ENCODE measurements at regions not wholly inside any gene's neighbourhood (a gene's known extent, or its start where the extent isn't known, plus 50 kb on each side); places are given as distances from the start of the nearest gene placed in this dataset.
"Not testable (repeated sequence)": the region's sequence is repeated elsewhere in the genome, so short reads cannot be mapped to it uniquely, and the experiment has no call there.

DNA sequence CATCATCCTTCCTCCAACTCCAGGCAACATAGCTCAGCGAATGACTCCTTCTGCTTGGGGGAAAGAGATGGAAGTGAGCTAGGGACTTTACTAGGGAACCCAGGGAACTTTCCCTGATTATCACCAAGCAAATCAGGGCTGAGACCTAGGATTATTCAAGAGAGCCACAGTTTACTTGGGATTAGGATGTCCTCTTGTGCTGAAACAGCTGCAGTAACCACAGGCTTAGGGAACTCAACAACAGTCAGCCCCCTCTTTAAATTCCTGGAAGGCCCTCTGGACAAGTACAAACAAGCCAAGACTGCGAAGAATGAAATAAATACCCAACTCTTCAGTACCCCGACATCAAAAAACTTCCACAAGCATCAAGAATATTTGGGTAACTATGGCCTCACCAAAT, 700.9 kb downstream of the COL12A1 start:
- WGBS, 5 donors: 83 to 96% (median 90%) methylated on average over 3 of the region's 3 CpGs
- intact Hi-C loops (cut with DNase I; ENCODE audit: low total_unique reads): no loop called here
- Histone ChIP-seq H3K4me1 (no peaks in the 10 kb centered on the region), H3K27me3 (replicated peaks in 1 of 7) (no peaks in the 10 kb centered on the region), H3K36me3 (no peaks in the 10 kb centered on the region), H3K4me3 (no peak overlapping the region), H3K9me3 (peaks cover 9 to 61% (median 43%) of the 10 kb centered on the region in 8 donors), H3K27ac (no peak overlapping the region)
- no peak for DNase-seq
- no peak for TF ChIP-seq CTCF (IDR thresholded peaks at IDR 0.05 in 8 of 11, conservative IDR thresholded peaks at IDR 0.05 in 3 of 11)
- no peak for TF ChIP-seq POLR2AphosphoS5 (IDR thresholded peaks at IDR 0.05)
- TF ChIP-seq POLR2A (IDR thresholded peaks at IDR 0.05): no peak

DNA sequence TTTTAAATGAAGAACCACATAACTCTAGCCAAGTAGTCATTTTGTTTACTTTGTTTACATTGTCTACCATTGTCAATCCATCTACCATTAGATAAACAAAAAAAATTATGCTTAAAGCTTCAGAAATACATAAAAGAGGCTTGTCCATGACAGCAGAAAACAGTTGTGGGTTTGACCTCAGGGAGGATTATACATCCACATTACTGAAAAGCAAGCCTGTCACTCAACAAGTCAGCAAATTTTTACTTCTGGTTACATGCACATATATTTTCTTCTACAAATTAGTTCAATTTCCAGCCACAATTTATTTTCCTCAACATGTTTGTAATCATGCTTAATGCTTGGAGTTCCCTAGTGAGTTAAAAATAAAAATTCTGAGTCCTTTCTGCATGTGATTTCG, 713.3 kb downstream of the COL12A1 start:
- H3K27ac ChIP-seq: no peak overlapping the region
- WGBS, 5 donors: 36 to 65% (median 48%) methylated on average over 1 of the region's 1 CpG
- TF ChIP-seq CTCF (IDR thresholded peaks at IDR 0.05 in 8 of 11, conservative IDR thresholded peaks at IDR 0.05 in 3 of 11): no peak
- TF ChIP-seq POLR2AphosphoS5 (IDR thresholded peaks at IDR 0.05): no peak
- TF ChIP-seq POLR2A (IDR thresholded peaks at IDR 0.05): no peak
- no peak for DNase-seq
- peaks cover 0 to 17% (median 0%) of the 10 kb centered on the region in 8 donors for H3K9me3 ChIP-seq
- H3K4me3 ChIP-seq: no peak overlapping the region
- intact Hi-C loops (cut with DNase I; ENCODE audit: low total_unique reads): no loop called here
- no peaks in the 10 kb centered on the region for H3K27me3 ChIP-seq (replicated peaks in 1 of 7)
- no peaks in the 10 kb centered on the region for H3K4me1 ChIP-seq
- no peaks in the 10 kb centered on the region for H3K36me3 ChIP-seq

DNA sequence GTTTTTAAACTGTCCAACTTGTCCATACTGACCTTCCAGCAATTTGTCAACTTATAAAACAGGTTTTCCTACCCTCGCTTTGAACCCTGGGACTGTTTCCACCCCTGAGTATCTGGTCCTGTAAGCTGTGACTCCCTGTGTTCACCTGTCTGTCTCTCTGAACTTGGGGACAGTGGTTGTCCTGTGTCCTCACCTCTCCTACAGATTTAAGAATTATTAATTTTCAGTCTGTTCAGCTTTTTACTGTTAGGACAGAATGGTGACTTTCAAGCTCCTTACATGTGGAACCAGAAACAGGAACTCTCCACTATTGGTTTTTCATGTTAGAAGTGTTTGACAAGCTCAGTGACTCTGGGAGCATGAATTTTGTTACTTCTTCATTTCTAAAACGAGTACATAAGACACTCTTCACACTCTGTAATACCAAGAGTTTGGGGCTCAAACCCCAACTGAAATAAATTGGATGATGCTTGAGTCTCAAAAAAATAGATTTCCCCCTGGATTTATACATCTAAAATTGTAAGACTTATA, 713.9 kb downstream of the COL12A1 start:
- H3K36me3 ChIP-seq: no peaks in the 10 kb centered on the region
- DNase-seq: no peak
- H3K4me1 ChIP-seq: no peaks in the 10 kb centered on the region
- intact Hi-C loops (cut with DNase I; ENCODE audit: low total_unique reads): no loop called here
- no peaks in the 10 kb centered on the region for H3K27me3 ChIP-seq (replicated peaks in 1 of 7)
- no peak overlapping the region for H3K4me3 ChIP-seq
- TF ChIP-seq POLR2AphosphoS5 (IDR thresholded peaks at IDR 0.05) (no peak), POLR2A (IDR thresholded peaks at IDR 0.05) (no peak), CTCF (IDR thresholded peaks at IDR 0.05 in 8 of 11, conservative IDR thresholded peaks at IDR 0.05 in 3 of 11) (no peak)
- no peak overlapping the region for H3K27ac ChIP-seq
- H3K9me3 ChIP-seq: peaks cover 0 to 17% (median 0%) of the 10 kb centered on the region in 8 donors
- WGBS, 5 donors: 32 to 59% (median 43%) methylated on average over 2 of the region's 2 CpGs

- H3K4me1 ChIP-seq; intact Hi-C loops (cut with DNase I; ENCODE audit: low total_unique reads); H3K27ac ChIP-seq; DNase-seq; H3K4me3 ChIP-seq; H3K27me3 ChIP-seq (replicated peaks in 1 of 7); H3K36me3 ChIP-seq; H3K9me3 ChIP-seq: not testable (repeated sequence)
- 90 to 96% (median 93%) methylated on average over 7 to 13 of the region's 13 CpGs for WGBS, 5 donors
Observed at GRCh38 chr6:74488726-74489125, 717.1 kb downstream of the COL12A1 start.

DNA sequence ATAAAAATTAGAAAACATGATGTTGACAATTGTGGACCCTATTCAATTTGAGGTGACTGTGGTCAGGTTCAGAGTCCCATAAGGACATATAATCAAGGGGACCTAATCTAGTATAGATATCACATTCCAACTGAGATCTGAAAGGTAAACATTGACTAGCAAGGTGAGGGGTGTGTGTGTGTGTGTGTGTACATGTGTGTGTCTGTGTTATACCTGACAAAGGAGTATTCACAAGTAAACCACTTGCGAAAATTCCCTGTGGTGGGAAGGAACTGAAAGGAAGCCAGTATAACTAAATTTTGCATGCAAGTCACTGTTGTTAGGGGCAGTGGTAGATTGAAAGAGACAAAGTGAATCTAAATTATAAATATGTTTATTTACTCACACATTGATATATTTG, 723.7 kb downstream of the COL12A1 start:
- WGBS, 5 donors: 85 to 97% (median 94%) methylated on average over 1 of the region's 1 CpG
- intact Hi-C loops (cut with DNase I; ENCODE audit: low total_unique reads): no loop called here
- Histone ChIP-seq H3K4me1 (no peaks in the 10 kb centered on the region), H3K36me3 (no peaks in the 10 kb centered on the region), H3K27ac (no peak overlapping the region), H3K27me3 (replicated peaks in 1 of 7) (no peaks in the 10 kb centered on the region), H3K4me3 (no peak overlapping the region), H3K9me3 (no peaks in the 10 kb centered on the region)
- DNase-seq: no peak
- TF ChIP-seq POLR2AphosphoS5 (IDR thresholded peaks at IDR 0.05) (no peak), CTCF (IDR thresholded peaks at IDR 0.05 in 8 of 11, conservative IDR thresholded peaks at IDR 0.05 in 3 of 11) (no peak), POLR2A (IDR thresholded peaks at IDR 0.05) (no peak)
